CD4-positive, CD25-positive, alpha-beta regulatory T cell (primary cell): ENCODE measurements at regions not wholly inside any gene's neighbourhood (a gene's known extent, or its start where the extent isn't known, plus 50 kb on each side); places are given as distances from the start of the nearest gene placed in this dataset.

ENCODE experiments used
- ATAC-seq, 2 donors: fragments of 150-1000 bp; cut with Tn5 transposase; one replicate each; pipeline ENCODE4 v1.10.0; 2021; ENCODE audit warnings: low read depth in 2 of 2, moderate number of reproducible peaks in 2 of 2, moderate library complexity in 1 of 2
- DNase-seq, 3 donors: peaks; one replicate each; pipeline versions ENCODE4 v3.0.0 to v3.0.0-alpha.2; 2012 to 2022; ENCODE audit warnings: mixed read lengths in 1 of 3
- H3K27ac ChIP-seq: one replicate; pipeline ENCODE4 v1.7.0; 2013; ENCODE audit warnings: mild to moderate bottlenecking, low read length; ENCODE audit not compliant: insufficient read depth, poor library complexity, severe bottlenecking
- H3K27me3 ChIP-seq: one replicate; pipeline ENCODE4 v1.7.0; 2013; ENCODE audit warnings: low read length; ENCODE audit not compliant: control insufficient read depth, insufficient read depth
- H3K36me3 ChIP-seq: one replicate; pipeline ENCODE4 v1.7.0; 2013; ENCODE audit warnings: mild to moderate bottlenecking, low read length, moderate library complexity; ENCODE audit not compliant: control insufficient read depth, insufficient read depth
- H3K4me1 ChIP-seq: 2 replicates; pipeline ENCODE4 v1.7.0; 2013; ENCODE audit warnings: mild to moderate bottlenecking, low read length; ENCODE audit not compliant: insufficient read depth, control insufficient read depth, poor library complexity, severe bottlenecking
- H3K4me3 ChIP-seq: one replicate; pipeline ENCODE4 v1.7.0; 2013; ENCODE audit warnings: low read depth, mild to moderate bottlenecking, low read length, moderate library complexity
- H3K9me3 ChIP-seq, 2 experiments: 1 replicate in 1 of 2; 2 replicates in 1 of 2; pipeline ENCODE4 v1.7.0; 2013; ENCODE audit warnings: low read length in 2 of 2, mild to moderate bottlenecking in 1 of 2, moderate library complexity in 1 of 2; ENCODE audit not compliant: control insufficient read depth in 2 of 2
- H3K27ac Mint-ChIP-seq, 3 donors: one replicate each; pipeline ENCODE4 v1.8.0; 2020 to 2022; ENCODE audit warnings: mild to moderate bottlenecking in 3 of 3, mixed read lengths in 3 of 3, moderate library complexity in 2 of 3
- H3K27me3 Mint-ChIP-seq: one replicate; pipeline ENCODE4 v1.8.0; 2022; ENCODE audit warnings: mild to moderate bottlenecking, mixed read lengths
- H3K36me3 Mint-ChIP-seq: one replicate; pipeline ENCODE4 v1.8.0; 2020; ENCODE audit warnings: mixed read lengths
- H3K4me1 Mint-ChIP-seq, 4 donors: one replicate each; pipeline ENCODE4 v1.8.0; 2020 to 2022; ENCODE audit warnings: mixed read lengths in 4 of 4, mild to moderate bottlenecking in 1 of 4
- H3K4me3 Mint-ChIP-seq, 4 donors: one replicate each; pipeline ENCODE4 v1.8.0; 2020 to 2022; ENCODE audit warnings: mild to moderate bottlenecking in 4 of 4, mixed read lengths in 4 of 4, moderate library complexity in 3 of 4
- H3K9me3 Mint-ChIP-seq, 7 donors: one replicate each; pipeline ENCODE4 v1.8.0; 2020 to 2022; ENCODE audit warnings: mixed read lengths in 7 of 7, mild to moderate bottlenecking in 3 of 7, moderate library complexity in 2 of 7

DNA sequence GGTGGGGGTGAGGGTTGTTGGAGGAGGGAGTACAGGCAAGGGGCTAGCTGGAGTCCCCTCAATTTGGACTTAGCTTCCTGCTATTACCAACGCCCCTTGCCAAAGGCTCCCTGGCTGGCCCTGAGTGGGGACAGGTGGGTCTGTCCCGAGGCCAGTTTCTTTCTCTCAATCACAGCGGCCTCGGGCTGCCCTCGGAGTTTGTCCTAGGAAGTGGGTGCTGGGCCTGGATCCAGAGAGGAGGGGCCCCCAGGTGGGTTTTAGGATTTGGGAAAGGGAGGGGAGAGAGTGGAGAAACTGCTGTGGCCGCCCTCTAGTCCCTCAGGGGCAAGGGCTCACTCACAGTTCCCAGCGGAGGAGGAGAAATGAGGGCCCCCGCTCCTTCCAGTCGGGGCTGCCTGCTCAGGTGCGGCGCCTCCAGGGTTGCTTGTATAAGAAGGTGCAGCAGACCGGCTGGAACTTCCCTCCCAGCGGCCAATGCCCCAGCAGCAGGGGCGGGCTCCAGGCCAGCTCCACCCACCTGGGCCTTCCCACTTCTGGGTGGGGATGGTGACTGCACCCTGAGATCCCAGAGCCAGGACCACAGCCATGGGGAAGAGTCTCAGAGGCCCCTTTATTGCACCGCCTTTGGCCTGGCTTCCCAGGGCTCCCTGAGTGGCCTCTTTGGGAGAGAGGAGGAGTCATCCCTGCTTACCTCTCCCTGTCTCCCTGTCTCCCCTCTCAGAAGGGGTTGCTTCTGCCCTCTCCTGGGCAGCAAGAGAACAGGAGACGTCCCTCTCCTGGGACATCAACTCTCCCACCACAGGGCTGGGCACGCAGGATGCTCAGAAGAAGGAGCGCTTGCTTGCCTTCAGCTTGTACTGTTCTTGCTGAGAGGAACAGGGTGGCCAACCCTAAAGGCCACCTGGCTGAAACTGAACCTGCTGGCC is 112.0 kb upstream of the SMURF2 start:
- peak overlapping the region in 1 of 3 donors; percentile 60 for H3K27ac Mint-ChIP-seq
- peaks cover 7% of the 10 kb centered on the region for H3K36me3 Mint-ChIP-seq
- Histone ChIP-seq H3K9me3 (no peaks in the 10 kb centered on the region), H3K27ac (no peak overlapping the region), H3K36me3 (no peaks in the 10 kb centered on the region), H3K4me3 (no peak overlapping the region), H3K27me3 (no peaks in the 10 kb centered on the region), H3K4me1 (peaks cover 23% of the 10 kb centered on the region)
- H3K4me3 Mint-ChIP-seq: no peak overlapping the region
- no peaks in the 10 kb centered on the region for H3K9me3 Mint-ChIP-seq
- no peak for DNase-seq
- H3K27me3 Mint-ChIP-seq: peaks cover 13% of the 10 kb centered on the region
- no peak for ATAC-seq
- H3K4me1 Mint-ChIP-seq: peaks cover 4 to 29% (median 8%) of the 10 kb centered on the region in 4 donors

DNA sequence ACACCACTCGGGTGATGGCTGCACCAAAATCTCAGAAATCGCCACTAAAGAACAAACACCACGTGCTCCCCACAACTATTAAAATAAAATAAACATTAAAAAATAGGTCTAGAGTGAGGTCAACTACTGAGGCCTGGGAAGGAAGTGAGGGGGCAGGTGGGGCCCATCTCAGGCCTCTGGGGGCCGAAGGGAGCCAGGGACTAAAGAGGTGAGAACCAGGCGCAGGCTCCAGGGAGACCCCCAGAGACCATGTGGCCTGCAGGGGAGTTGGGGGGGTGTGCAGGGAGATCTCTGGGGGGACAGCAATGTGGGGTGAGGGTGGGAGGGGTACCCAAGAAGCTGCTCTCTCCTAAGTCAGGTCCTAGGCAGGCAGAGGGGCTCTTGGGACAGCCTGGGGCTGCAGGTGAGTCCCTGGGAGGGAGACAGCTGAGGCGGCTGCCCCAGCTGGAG is 111.3 kb upstream of the SMURF2 start:
- Histone ChIP-seq H3K27ac (no peak overlapping the region), H3K9me3 (no peaks in the 10 kb centered on the region), H3K27me3 (no peaks in the 10 kb centered on the region), H3K4me1 (peaks cover 19% of the 10 kb centered on the region), H3K4me3 (no peak overlapping the region), H3K36me3 (no peaks in the 10 kb centered on the region)
- peaks cover 7% of the 10 kb centered on the region for H3K36me3 Mint-ChIP-seq
- DNase-seq (no peak), ATAC-seq (no peak)
- H3K4me3 Mint-ChIP-seq: no peak overlapping the region
- peaks cover 4 to 25% (median 9%) of the 10 kb centered on the region in 4 donors for H3K4me1 Mint-ChIP-seq
- no peaks in the 10 kb centered on the region for H3K9me3 Mint-ChIP-seq
- peaks cover 13% of the 10 kb centered on the region for H3K27me3 Mint-ChIP-seq
- no peak overlapping the region for H3K27ac Mint-ChIP-seq

DNA sequence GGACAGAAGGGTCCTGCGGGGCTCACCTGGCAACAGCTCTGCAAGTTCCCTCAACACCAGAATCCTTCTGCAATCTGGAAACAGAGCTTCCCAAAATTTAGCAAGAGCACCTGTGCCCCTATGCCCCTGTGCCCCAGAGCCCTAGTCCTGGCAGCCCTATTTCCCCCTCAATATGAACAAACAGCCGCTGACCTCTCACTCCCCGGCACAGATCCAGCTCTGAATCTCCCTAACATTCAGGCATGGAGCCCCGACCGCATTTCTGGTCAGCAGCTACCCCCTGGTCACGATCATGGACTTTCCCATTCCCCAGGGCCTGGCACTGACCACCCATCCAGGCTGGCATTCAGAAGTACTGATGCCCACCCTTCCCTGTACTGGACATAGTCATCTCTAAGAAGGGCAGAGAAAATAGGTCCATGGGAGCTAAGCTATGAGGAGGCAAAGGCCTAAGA is 110.8 kb upstream of the SMURF2 start:
- no peak for ATAC-seq

DNA sequence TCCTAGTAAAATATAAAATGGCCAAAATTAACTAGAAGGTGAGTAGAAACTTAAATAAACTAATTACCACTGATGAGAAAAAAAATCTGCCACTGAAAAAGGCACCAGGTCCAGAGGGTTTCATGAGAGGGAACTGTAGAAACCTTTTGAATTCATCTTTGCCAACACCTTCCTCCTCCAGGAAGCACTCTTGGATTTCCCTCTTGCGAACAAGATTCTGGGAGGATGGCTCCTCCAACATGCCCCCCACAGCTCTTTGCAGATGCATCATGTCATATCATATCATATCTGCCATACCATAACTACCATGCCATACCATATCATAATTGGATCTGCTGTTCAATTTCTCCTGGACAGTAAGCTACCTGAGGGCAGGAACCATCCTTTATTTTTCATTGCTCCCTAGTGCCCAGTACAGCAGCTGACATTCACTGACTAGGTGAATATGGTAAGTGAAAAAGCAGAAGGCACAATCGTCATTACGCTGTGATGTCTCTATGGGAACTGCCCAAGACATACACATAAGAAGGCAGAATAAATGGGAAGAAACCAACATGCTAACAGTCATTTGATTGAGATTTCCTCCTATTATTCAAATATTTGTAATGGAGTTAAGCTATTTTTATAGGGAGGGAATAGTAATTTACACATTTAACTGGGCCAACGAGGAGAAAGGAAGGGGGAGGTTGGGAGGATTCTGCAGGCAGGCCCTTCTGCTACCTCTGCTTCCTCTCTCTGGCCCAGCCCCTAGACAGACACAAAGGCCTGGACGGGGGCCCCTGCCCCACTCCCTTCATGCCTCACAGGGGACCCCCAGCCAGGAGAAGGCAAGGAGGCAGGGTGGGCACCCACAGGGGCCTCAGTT is 110.1 kb upstream of the SMURF2 start:
- peaks cover 7% of the 10 kb centered on the region for H3K36me3 Mint-ChIP-seq
- H3K27ac ChIP-seq: no peak overlapping the region
- peaks cover 0 to 15% (median 7%) of the 10 kb centered on the region in 4 donors for H3K4me1 Mint-ChIP-seq
- no peaks in the 10 kb centered on the region for H3K9me3 Mint-ChIP-seq
- no peak overlapping the region for H3K27ac Mint-ChIP-seq
- peaks cover 8% of the 10 kb centered on the region for H3K4me1 ChIP-seq
- no peak overlapping the region for H3K4me3 ChIP-seq
- H3K9me3 ChIP-seq: no peaks in the 10 kb centered on the region
- no peaks in the 10 kb centered on the region for H3K27me3 ChIP-seq
- ATAC-seq (no peak), DNase-seq (no peak)
- H3K36me3 ChIP-seq: no peaks in the 10 kb centered on the region
- no peak overlapping the region for H3K4me3 Mint-ChIP-seq
- peaks cover 4% of the 10 kb centered on the region for H3K27me3 Mint-ChIP-seq

More for the DNA sequence above, 110.8 kb upstream of the SMURF2 start:
- Mint-ChIP-seq H3K4me1 (peaks cover 2 to 21% (median 8%) of the 10 kb centered on the region in 4 donors), H3K27ac (no peak overlapping the region), H3K27me3 (peaks cover 11% of the 10 kb centered on the region), H3K36me3 (peaks cover 7% of the 10 kb centered on the region), H3K4me3 (no peak overlapping the region), H3K9me3 (no peaks in the 10 kb centered on the region)
- DNase-seq: no peak
- Histone ChIP-seq H3K36me3 (no peaks in the 10 kb centered on the region), H3K4me3 (no peak overlapping the region), H3K27me3 (no peaks in the 10 kb centered on the region), H3K9me3 (no peaks in the 10 kb centered on the region), H3K4me1 (peaks cover 14% of the 10 kb centered on the region), H3K27ac (no peak overlapping the region)

DNA sequence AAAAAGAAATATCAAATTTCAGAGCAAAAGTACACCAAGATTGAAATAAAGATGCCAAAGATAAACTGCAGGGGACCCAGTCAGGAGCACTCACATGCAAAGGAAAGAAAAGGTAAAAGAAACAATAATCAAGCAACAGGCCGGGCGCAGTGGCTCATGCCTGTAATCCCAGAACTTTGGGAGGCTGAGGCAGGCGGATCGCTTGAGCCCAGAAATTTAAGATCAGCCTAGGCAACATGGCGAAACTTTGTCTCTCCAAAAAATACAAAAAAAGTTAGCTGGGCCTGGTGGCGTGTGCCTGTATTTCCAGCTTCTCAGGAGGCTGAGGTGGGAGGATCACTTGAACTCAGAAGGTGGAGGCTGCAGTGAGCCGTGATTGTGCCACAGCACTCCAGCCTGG is 107.6 kb upstream of the SMURF2 start:
- no peak overlapping the region for H3K4me3 ChIP-seq
- H3K36me3 Mint-ChIP-seq: peaks cover 14% of the 10 kb centered on the region
- no peaks in the 10 kb centered on the region for H3K27me3 Mint-ChIP-seq
- ATAC-seq (no peak), DNase-seq (no peak)
- no peak overlapping the region for H3K4me3 Mint-ChIP-seq
- H3K27me3 ChIP-seq: no peaks in the 10 kb centered on the region
- no peak overlapping the region for H3K27ac Mint-ChIP-seq
- H3K9me3 Mint-ChIP-seq: no peaks in the 10 kb centered on the region
- no peaks in the 10 kb centered on the region for H3K4me1 ChIP-seq
- H3K9me3 ChIP-seq: no peaks in the 10 kb centered on the region
- no peak overlapping the region for H3K27ac ChIP-seq
- H3K36me3 ChIP-seq: no peaks in the 10 kb centered on the region
- H3K4me1 Mint-ChIP-seq: peaks cover 0 to 10% (median 3%) of the 10 kb centered on the region in 4 donors

DNA sequence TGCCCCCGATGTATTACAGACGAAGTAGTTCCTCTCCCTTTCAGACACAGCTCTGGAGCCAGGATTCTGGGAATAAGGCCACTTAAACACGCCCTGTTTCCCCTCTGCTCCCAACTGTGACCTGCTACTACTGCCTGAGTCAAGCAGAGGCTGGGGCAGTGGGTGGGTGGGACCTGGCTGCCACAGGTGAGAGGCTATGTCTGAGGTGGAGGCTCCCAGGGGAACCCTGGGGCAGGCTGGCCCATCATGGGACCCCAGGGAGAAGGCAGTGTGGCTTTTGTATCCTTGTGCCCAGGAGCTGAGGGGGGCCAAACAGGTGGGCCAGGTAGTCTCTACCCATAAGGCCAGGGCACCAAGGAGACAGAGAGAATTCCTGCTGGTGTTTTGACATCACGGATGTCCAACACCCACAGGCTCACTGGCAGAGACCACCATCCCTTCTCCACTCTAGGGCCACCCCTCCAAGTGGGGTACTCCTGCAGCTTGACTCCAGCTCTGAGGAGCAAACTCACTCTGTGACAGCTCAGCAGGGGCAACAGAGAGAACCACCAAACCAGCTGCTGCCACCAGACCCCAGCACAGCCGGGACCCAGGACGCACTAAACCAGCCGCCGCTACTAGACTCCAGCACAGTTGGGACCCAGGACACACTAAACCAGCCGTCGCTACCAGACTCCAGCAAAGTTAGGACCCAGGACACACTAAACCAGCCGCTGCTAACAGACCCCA is 105.3 kb upstream of the SMURF2 start:
- DNase-seq (no peak), ATAC-seq (no peak)
- Mint-ChIP-seq H3K36me3 (peaks cover 19% of the 10 kb centered on the region), H3K4me3 (no peak overlapping the region), H3K9me3 (no peaks in the 10 kb centered on the region), H3K27ac (no peak overlapping the region), H3K27me3 (no peaks in the 10 kb centered on the region), H3K4me1 (peaks cover 0 to 10% (median 3%) of the 10 kb centered on the region in 4 donors)
- H3K9me3 ChIP-seq: no peaks in the 10 kb centered on the region
- H3K27ac ChIP-seq: no peak overlapping the region
- H3K4me3 ChIP-seq: no peak overlapping the region
- H3K36me3 ChIP-seq: no peaks in the 10 kb centered on the region
- H3K27me3 ChIP-seq: no peaks in the 10 kb centered on the region
- no peaks in the 10 kb centered on the region for H3K4me1 ChIP-seq

DNA sequence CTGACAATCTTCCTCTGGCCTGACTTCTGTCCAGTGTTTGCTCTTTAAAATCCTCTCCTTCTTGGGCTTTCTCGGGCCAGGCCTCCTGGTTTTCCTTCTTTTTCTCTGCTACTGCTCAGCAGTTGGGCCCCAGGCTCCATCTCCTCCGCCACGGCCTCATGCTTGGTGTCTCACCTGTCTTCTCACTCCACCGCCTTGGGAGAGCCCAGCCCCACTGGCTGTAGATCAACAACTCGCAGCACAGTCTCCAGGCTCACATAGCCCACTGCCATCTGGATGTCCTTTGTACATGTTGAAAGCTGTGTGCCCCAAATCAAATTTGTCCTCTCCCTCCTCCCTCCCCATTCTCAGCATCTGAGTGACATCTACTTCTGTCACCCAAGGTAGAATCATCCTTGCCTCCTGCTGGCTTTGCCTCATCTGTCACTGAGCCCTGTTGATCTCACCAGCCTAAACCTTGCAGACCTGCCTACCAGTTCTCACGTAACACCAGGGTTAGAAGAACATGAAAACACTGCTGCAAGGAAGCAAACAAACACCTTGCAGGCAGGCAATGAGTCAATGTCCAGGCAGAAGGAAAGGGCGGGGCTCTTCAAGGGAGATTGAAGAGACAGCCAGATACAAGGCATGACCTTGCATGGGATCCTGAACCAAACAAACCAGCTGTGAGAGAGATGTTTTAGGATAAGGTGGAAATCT is 103.2 kb upstream of the SMURF2 start:
- no peak for DNase-seq
- Histone ChIP-seq H3K4me3 (no peak overlapping the region), H3K9me3 (no peaks in the 10 kb centered on the region), H3K27ac (no peak overlapping the region), H3K27me3 (no peaks in the 10 kb centered on the region), H3K4me1 (no peaks in the 10 kb centered on the region), H3K36me3 (peaks cover 9% of the 10 kb centered on the region)
- Mint-ChIP-seq H3K27ac (no peak overlapping the region), H3K4me3 (no peak overlapping the region), H3K9me3 (no peaks in the 10 kb centered on the region), H3K4me1 (peaks cover 0 to 6% (median 2%) of the 10 kb centered on the region in 4 donors), H3K36me3 (peaks cover 19% of the 10 kb centered on the region), H3K27me3 (no peaks in the 10 kb centered on the region)
- ATAC-seq: no peak
